ENCODE measurements at regions not wholly inside any gene's neighbourhood (a gene's known extent, or its start where the extent isn't known, plus 50 kb on each side); places are given as distances from the start of the nearest gene placed in this dataset.

GRCh38 chr7:79507131-79507530 is 53.7 kb upstream of the MAGI2 start:
- H3K4me1 Mint-ChIP-seq: no peaks in the 10 kb centered on the region
- no CpG with 5 or more reads among the region's 6 CpGs for WGBS (ENCODE audit: insufficient coverage)
- ATAC-seq (ENCODE audit: low read depth) (no peak), DNase-seq (no peak)
- H3K27me3 ChIP-seq (replicated peaks in 1 of 4; ENCODE audit: control extremely low read depth in 1 of 4, control insufficient read depth in 3 of 4, insufficient read depth in 4 of 4, low read length in 3 of 4): no peaks in the 10 kb centered on the region
- no peak overlapping the region for H3K4me3 ChIP-seq (ENCODE audit: control extremely low read depth in 1 of 5, extremely low read depth in 1 of 5, insufficient read depth in 1 of 5, low read depth in 2 of 5, low read length in 4 of 5)
- no peaks in the 10 kb centered on the region for H3K27me3 Mint-ChIP-seq
- no peaks in the 10 kb centered on the region for H3K9me3 ChIP-seq (ENCODE audit: control extremely low read depth in 1 of 3, control insufficient read depth in 2 of 3, insufficient read depth in 1 of 3, low read length in 2 of 3)
- no peak overlapping the region for H3K27ac Mint-ChIP-seq
- no peak overlapping the region for H2AFZ ChIP-seq (ENCODE audit: insufficient read depth, low read depth, low read length, poor library complexity, severe bottlenecking)
- TF ChIP-seq EZH2 (IDR thresholded peaks at IDR 0.05; ENCODE audit: borderline replicate concordance, insufficient read depth, low read depth, low read length, poor library complexity, severe bottlenecking) (no peak), CTCF (IDR thresholded peaks at IDR 0.05) (no peak)
- H3K27ac ChIP-seq (ENCODE audit: low read length in 2 of 2): no peak overlapping the region
- POLR2A ChIA-PET: no interaction called here
- CTCF ChIA-PET: no interaction called here
- no peaks in the 10 kb centered on the region for H3K9me3 Mint-ChIP-seq (ENCODE audit: insufficient read depth)
- H3K79me2 ChIP-seq (ENCODE audit: control insufficient read depth, insufficient read depth, low read length): no peaks in the 10 kb centered on the region
- no peak overlapping the region for H3K4me2 ChIP-seq (replicated peaks; ENCODE audit: low read depth, low read length, poor library complexity, severe bottlenecking)
- H3K4me3 Mint-ChIP-seq: no peak overlapping the region
- intact Hi-C loops (cut with micrococcal nuclease): no loop called here
- H3K9ac ChIP-seq (ENCODE audit: low read length): no peak overlapping the region
- H3K36me3 ChIP-seq (replicated peaks in 1 of 2; ENCODE audit: control extremely low read depth in 1 of 2, control insufficient read depth in 1 of 2, extremely low read depth in 1 of 2, insufficient read depth in 2 of 2, low read length in 1 of 2): no peaks in the 10 kb centered on the region
- no peaks in the 10 kb centered on the region for H3K4me1 ChIP-seq (ENCODE audit: control insufficient read depth in 2 of 2, insufficient read depth in 2 of 2, low read length in 2 of 2)
- H4K20me1 ChIP-seq (ENCODE audit: control insufficient read depth, insufficient read depth, low read length, poor library complexity, severe bottlenecking): no peaks in the 10 kb centered on the region

GRCh38 chr7:79506481-79506880 is 53.0 kb upstream of the MAGI2 start:
- Histone ChIP-seq H2AFZ (ENCODE audit: insufficient read depth, low read depth, low read length, poor library complexity, severe bottlenecking) (no peak overlapping the region), H4K20me1 (ENCODE audit: control insufficient read depth, insufficient read depth, low read length, poor library complexity, severe bottlenecking) (no peaks in the 10 kb centered on the region), H3K4me1 (ENCODE audit: control insufficient read depth in 2 of 2, insufficient read depth in 2 of 2, low read length in 2 of 2) (no peaks in the 10 kb centered on the region), H3K9ac (ENCODE audit: low read length) (no peak overlapping the region), H3K4me3 (ENCODE audit: control extremely low read depth in 1 of 5, extremely low read depth in 1 of 5, insufficient read depth in 1 of 5, low read depth in 2 of 5, low read length in 4 of 5) (no peak overlapping the region), H3K27me3 (replicated peaks in 1 of 4; ENCODE audit: control extremely low read depth in 1 of 4, control insufficient read depth in 3 of 4, insufficient read depth in 4 of 4, low read length in 3 of 4) (no peaks in the 10 kb centered on the region), H3K9me3 (ENCODE audit: control extremely low read depth in 1 of 3, control insufficient read depth in 2 of 3, insufficient read depth in 1 of 3, low read length in 2 of 3) (no peaks in the 10 kb centered on the region), H3K4me2 (replicated peaks; ENCODE audit: low read depth, low read length, poor library complexity, severe bottlenecking) (no peak overlapping the region), H3K36me3 (replicated peaks in 1 of 2; ENCODE audit: control extremely low read depth in 1 of 2, control insufficient read depth in 1 of 2, extremely low read depth in 1 of 2, insufficient read depth in 2 of 2, low read length in 1 of 2) (no peaks in the 10 kb centered on the region), H3K79me2 (ENCODE audit: control insufficient read depth, insufficient read depth, low read length) (no peaks in the 10 kb centered on the region), H3K27ac (ENCODE audit: low read length in 2 of 2) (no peak overlapping the region)
- Mint-ChIP-seq H3K27ac (no peak overlapping the region), H3K4me1 (no peaks in the 10 kb centered on the region), H3K4me3 (no peak overlapping the region), H3K9me3 (ENCODE audit: insufficient read depth) (no peaks in the 10 kb centered on the region), H3K27me3 (no peaks in the 10 kb centered on the region)
- TF ChIP-seq CTCF (IDR thresholded peaks at IDR 0.05): no peak
- no peak for TF ChIP-seq EZH2 (IDR thresholded peaks at IDR 0.05; ENCODE audit: borderline replicate concordance, insufficient read depth, low read depth, low read length, poor library complexity, severe bottlenecking)
- ChIA-PET CTCF (no interaction called here), POLR2A (no interaction called here)
- WGBS (ENCODE audit: insufficient coverage): 100% methylated on average over 1 of the region's 2 CpGs
- no peak for DNase-seq
- no peak for ATAC-seq (ENCODE audit: low read depth)
- intact Hi-C loops (cut with micrococcal nuclease): no loop called here

Measured in B cell (primary cell).